ENCODE measurements at regions not wholly inside any gene's neighbourhood (a gene's known extent, or its start where the extent isn't known, plus 50 kb on each side); places are given as distances from the start of the nearest gene placed in this dataset.
"Not testable (repeated sequence)": the region's sequence is repeated elsewhere in the genome, so short reads cannot be mapped to it uniquely, and the experiment has no call there.

DNA sequence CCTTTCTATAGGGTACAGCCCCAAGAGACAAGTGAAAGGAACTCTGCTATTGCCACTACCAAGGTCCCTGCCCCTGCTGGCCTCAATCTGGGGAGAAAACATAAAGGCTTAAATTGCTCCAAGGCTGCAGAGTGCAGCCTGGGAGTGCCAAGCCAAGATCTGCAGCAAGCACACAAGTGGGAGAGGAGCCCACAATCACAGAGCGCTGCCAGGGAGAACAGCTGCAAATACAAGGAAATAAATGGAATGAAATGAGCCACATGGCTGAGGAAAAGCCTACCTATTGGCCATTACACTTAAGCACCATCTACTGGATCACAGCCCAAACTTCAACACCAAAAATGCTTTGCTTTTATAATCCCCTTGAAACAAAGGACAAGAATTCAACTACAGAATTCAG lies 582.4 kb downstream of the FAM133A start:
- 92% methylated on average over 1 of the region's 1 CpG for WGBS
- no peak for DNase-seq (ENCODE audit: low read depth in 6 of 9, low spot score in 9 of 9)
- no peaks in the 10 kb centered on the region for H3K27me3 ChIP-seq (ENCODE audit: control insufficient read depth in 2 of 2, insufficient read depth in 1 of 2, low read length in 1 of 2)
- H3K4me1 ChIP-seq (ENCODE audit: control insufficient read depth in 2 of 2, insufficient read depth in 2 of 2, low read length in 2 of 2) = no peaks in the 10 kb centered on the region
- H3K4me3 ChIP-seq (ENCODE audit: low read length in 2 of 2) = no peak overlapping the region
- H3K9me3 ChIP-seq (ENCODE audit: control insufficient read depth in 2 of 2, insufficient read depth in 1 of 2, low read length in 1 of 2) = peaks cover 0 to 5% of the 10 kb centered on the region in 2 donors
- no peaks in the 10 kb centered on the region for H3K36me3 ChIP-seq (ENCODE audit: control insufficient read depth in 2 of 2, insufficient read depth in 2 of 2, low read length in 1 of 2)
- H3K27ac ChIP-seq (ENCODE audit: low read depth in 1 of 2, low read length in 1 of 2) = no peak overlapping the region

DNA sequence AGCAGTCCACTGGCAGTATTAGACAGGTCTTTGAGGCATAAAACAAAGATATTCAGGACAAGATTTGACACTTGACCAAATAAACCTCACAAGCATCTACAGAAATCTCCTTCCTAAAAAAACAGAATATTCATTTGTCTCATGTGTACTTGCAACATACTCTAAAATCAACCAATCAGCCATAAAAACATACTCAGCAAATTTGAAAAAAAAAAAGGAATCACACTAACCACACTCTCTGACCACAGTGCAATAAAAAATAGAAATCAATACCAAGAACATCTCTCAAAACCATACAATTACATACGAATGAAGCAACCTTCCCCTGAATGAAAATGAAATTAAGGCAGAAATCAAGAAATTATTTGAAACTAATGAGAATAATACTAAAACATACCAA lies 591.3 kb downstream of the FAM133A start:
- Histone ChIP-seq H3K9me3 (ENCODE audit: control insufficient read depth in 2 of 2, insufficient read depth in 1 of 2, low read length in 1 of 2) (no peaks in the 10 kb centered on the region), H3K27ac (ENCODE audit: low read depth in 1 of 2, low read length in 1 of 2) (no peak overlapping the region), H3K4me3 (ENCODE audit: low read length in 2 of 2) (no peak overlapping the region), H3K27me3 (ENCODE audit: control insufficient read depth in 2 of 2, insufficient read depth in 1 of 2, low read length in 1 of 2) (no peaks in the 10 kb centered on the region), H3K4me1 (ENCODE audit: control insufficient read depth in 2 of 2, insufficient read depth in 2 of 2, low read length in 2 of 2) (no peaks in the 10 kb centered on the region), H3K36me3 (ENCODE audit: control insufficient read depth in 2 of 2, insufficient read depth in 2 of 2, low read length in 1 of 2) (no peaks in the 10 kb centered on the region)
- WGBS = 91% methylated on average over 1 of the region's 1 CpG
- DNase-seq (ENCODE audit: low read depth in 6 of 9, low spot score in 9 of 9) = no peak

DNA sequence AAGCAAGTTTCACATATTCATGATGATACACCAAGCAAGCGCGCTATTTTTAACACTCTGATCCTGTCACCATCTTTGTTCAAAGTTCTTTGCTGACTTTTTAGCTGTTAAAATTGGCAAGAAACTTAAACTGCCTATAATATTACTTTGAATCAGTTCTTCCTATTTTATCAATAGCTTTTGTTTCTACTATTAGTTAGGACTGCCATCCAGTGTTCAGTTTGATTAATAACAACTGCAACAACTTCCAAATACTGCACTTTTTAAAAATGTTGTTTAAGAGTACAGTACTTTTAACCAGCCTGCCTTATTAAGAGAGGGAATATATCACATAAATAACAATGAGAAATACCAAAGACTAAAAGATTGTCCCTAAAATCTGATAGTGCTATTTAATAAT lies 614.3 kb downstream of the FAM133A start:
- DNase-seq (ENCODE audit: low read depth in 6 of 9, low spot score in 9 of 9) = no peak
- Histone ChIP-seq H3K4me3 (ENCODE audit: low read length in 2 of 2) (no peak overlapping the region), H3K27me3 (ENCODE audit: control insufficient read depth in 2 of 2, insufficient read depth in 1 of 2, low read length in 1 of 2) (no peaks in the 10 kb centered on the region), H3K27ac (ENCODE audit: low read depth in 1 of 2, low read length in 1 of 2) (no peak overlapping the region), H3K4me1 (ENCODE audit: control insufficient read depth in 2 of 2, insufficient read depth in 2 of 2, low read length in 2 of 2) (no peaks in the 10 kb centered on the region), H3K36me3 (ENCODE audit: control insufficient read depth in 2 of 2, insufficient read depth in 2 of 2, low read length in 1 of 2) (no peaks in the 10 kb centered on the region), H3K9me3 (ENCODE audit: control insufficient read depth in 2 of 2, insufficient read depth in 1 of 2, low read length in 1 of 2) (peaks cover 0 to 3% of the 10 kb centered on the region in 2 donors)
- 67% methylated on average over 2 of the region's 2 CpGs for WGBS

DNA sequence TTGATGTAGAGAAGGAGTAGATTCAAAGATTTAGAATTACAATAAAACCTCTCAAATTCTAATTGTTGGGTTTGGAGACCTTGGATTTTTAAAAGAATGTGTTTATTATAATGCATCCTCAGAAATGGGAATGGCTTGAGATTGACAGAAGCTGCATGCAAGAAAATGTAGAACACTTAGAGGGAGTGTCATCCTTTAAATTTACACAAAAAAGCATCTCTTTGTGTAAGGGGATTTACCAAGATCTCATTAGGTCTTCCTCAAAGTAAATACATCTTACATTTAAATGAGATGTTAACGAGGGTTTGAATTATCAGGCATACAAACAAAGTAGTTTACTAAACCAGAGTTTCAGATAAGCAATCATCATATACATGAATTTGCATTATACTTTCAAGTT lies 615.0 kb downstream of the FAM133A start:
- Histone ChIP-seq H3K9me3 (ENCODE audit: control insufficient read depth in 2 of 2, insufficient read depth in 1 of 2, low read length in 1 of 2) (peaks cover 0 to 3% of the 10 kb centered on the region in 2 donors), H3K4me3 (ENCODE audit: low read length in 2 of 2) (no peak overlapping the region), H3K27me3 (ENCODE audit: control insufficient read depth in 2 of 2, insufficient read depth in 1 of 2, low read length in 1 of 2) (no peaks in the 10 kb centered on the region), H3K36me3 (ENCODE audit: control insufficient read depth in 2 of 2, insufficient read depth in 2 of 2, low read length in 1 of 2) (no peaks in the 10 kb centered on the region), H3K4me1 (ENCODE audit: control insufficient read depth in 2 of 2, insufficient read depth in 2 of 2, low read length in 2 of 2) (no peaks in the 10 kb centered on the region), H3K27ac (ENCODE audit: low read depth in 1 of 2, low read length in 1 of 2) (no peak overlapping the region)
- WGBS = 71% methylated on average over 1 of the region's 1 CpG
- DNase-seq (ENCODE audit: low read depth in 6 of 9, low spot score in 9 of 9) = no peak

DNA sequence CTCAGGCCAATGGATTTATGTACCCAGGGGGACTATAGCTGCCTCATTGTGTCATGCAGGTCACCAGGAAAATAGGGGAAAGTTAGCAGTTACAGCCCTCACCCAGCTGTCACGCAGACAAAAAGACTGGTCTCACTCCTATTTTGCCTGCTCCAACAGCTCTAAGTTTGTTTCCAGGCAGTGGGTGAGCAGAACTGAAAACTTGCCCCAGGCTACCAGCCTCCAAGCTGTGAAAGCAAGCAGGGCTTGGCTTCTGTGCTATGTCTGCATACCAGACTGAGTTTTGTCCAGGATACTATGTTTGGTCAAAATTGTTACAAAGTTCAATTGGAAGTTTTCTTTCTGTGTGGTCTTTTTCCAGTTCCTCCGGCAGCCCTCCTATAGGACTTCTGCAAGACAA lies 628.4 kb downstream of the FAM133A start:
- no peaks in the 10 kb centered on the region for H3K4me1 ChIP-seq (ENCODE audit: control insufficient read depth in 2 of 2, insufficient read depth in 2 of 2, low read length in 2 of 2)
- DNase-seq (ENCODE audit: low read depth in 6 of 9, low spot score in 9 of 9) = no peak
- no peak overlapping the region for H3K27ac ChIP-seq (ENCODE audit: low read depth in 1 of 2, low read length in 1 of 2)
- 97% methylated on average over 2 of the region's 2 CpGs for WGBS
- no peaks in the 10 kb centered on the region for H3K36me3 ChIP-seq (ENCODE audit: control insufficient read depth in 2 of 2, insufficient read depth in 2 of 2, low read length in 1 of 2)
- no peaks in the 10 kb centered on the region for H3K9me3 ChIP-seq (ENCODE audit: control insufficient read depth in 2 of 2, insufficient read depth in 1 of 2, low read length in 1 of 2)
- H3K27me3 ChIP-seq (ENCODE audit: control insufficient read depth in 2 of 2, insufficient read depth in 1 of 2, low read length in 1 of 2) = no peaks in the 10 kb centered on the region
- H3K4me3 ChIP-seq (ENCODE audit: low read length in 2 of 2) = no peak overlapping the region

DNA sequence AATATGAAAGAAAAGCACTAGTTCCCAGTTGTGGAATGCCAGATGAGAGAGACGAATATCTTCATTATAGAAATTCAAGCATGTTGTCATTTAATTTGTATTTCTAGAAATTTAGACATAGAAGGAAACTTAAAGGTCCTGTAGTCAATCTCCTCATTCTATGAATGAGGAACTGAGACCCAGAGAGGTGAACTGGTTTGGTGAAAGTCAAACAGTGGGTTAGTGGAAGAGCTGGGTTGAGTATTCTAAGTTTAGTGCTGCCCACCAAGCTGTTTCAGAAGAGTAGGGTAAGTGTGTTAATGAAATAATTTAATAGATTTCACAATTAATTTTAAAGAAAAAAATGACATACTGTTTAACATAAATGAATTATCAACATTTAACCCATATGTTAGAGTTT lies 655.2 kb downstream of the FAM133A start:
- Histone ChIP-seq H3K4me3 (ENCODE audit: low read length in 2 of 2) (no peak overlapping the region), H3K4me1 (ENCODE audit: control insufficient read depth in 2 of 2, insufficient read depth in 2 of 2, low read length in 2 of 2) (no peaks in the 10 kb centered on the region), H3K9me3 (ENCODE audit: control insufficient read depth in 2 of 2, insufficient read depth in 1 of 2, low read length in 1 of 2) (no peaks in the 10 kb centered on the region), H3K27me3 (ENCODE audit: control insufficient read depth in 2 of 2, insufficient read depth in 1 of 2, low read length in 1 of 2) (no peaks in the 10 kb centered on the region), H3K36me3 (ENCODE audit: control insufficient read depth in 2 of 2, insufficient read depth in 2 of 2, low read length in 1 of 2) (no peaks in the 10 kb centered on the region), H3K27ac (ENCODE audit: low read depth in 1 of 2, low read length in 1 of 2) (no peak overlapping the region)
- no peak for DNase-seq (ENCODE audit: low read depth in 6 of 9, low spot score in 9 of 9)
- WGBS = 89% methylated on average over 1 of the region's 1 CpG

DNA sequence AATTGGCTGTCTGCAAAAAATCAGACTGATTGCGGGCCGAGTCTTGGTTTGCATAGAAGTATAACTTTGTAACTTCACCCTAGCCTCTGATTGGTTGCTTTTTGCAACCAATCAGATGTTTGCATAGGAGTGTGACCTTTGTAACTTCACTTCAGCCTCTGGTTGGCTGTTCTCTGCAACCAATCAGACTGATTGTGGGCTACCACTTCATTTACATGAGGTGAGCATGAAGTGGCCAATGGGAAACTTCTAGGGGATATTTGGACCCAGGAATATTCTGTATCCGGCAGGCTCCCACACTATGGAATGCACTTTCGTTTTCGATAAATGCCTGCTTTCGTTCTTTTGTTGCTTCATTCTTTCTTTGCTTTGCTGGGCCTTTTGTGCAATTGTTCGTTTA lies 667.7 kb downstream of the FAM133A start:
- H3K36me3 ChIP-seq (ENCODE audit: control insufficient read depth in 2 of 2, insufficient read depth in 2 of 2, low read length in 1 of 2); H3K4me3 ChIP-seq (ENCODE audit: low read length in 2 of 2); H3K27ac ChIP-seq (ENCODE audit: low read depth in 1 of 2, low read length in 1 of 2); H3K9me3 ChIP-seq (ENCODE audit: control insufficient read depth in 2 of 2, insufficient read depth in 1 of 2, low read length in 1 of 2); H3K27me3 ChIP-seq (ENCODE audit: control insufficient read depth in 2 of 2, insufficient read depth in 1 of 2, low read length in 1 of 2); H3K4me1 ChIP-seq (ENCODE audit: control insufficient read depth in 2 of 2, insufficient read depth in 2 of 2, low read length in 2 of 2); DNase-seq (ENCODE audit: low read depth in 6 of 9, low spot score in 9 of 9): not testable (repeated sequence)
- WGBS = 96% methylated on average over 7 of the region's 7 CpGs

DNA sequence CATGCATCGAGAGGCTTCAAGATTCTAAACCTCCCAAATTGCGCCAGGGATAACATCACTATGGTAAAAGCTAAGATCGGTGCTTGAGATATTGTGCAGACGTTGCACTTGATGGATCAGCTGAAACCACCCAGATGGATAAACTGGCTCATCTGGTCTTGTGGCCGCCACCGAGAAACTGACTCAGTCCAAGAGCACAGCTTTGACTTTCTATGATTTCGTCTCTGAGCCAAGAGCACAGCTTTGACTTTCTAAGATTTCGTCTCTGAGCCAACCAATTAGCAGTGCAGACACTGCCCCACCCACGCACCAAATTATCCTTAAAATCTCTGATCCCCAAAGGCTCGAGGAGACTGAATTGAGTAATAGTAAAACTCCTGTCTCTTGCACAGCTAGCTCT lies 687.2 kb downstream of the FAM133A start:
- no peak for DNase-seq (ENCODE audit: low read depth in 6 of 9, low spot score in 9 of 9)
- WGBS = 90% methylated on average over 10 of the region's 10 CpGs
- Histone ChIP-seq H3K9me3 (ENCODE audit: control insufficient read depth in 2 of 2, insufficient read depth in 1 of 2, low read length in 1 of 2) (no peaks in the 10 kb centered on the region), H3K27ac (ENCODE audit: low read depth in 1 of 2, low read length in 1 of 2) (no peak overlapping the region), H3K27me3 (ENCODE audit: control insufficient read depth in 2 of 2, insufficient read depth in 1 of 2, low read length in 1 of 2) (no peaks in the 10 kb centered on the region), H3K4me3 (ENCODE audit: low read length in 2 of 2) (no peak overlapping the region), H3K4me1 (ENCODE audit: control insufficient read depth in 2 of 2, insufficient read depth in 2 of 2, low read length in 2 of 2) (no peaks in the 10 kb centered on the region), H3K36me3 (ENCODE audit: control insufficient read depth in 2 of 2, insufficient read depth in 2 of 2, low read length in 1 of 2) (no peaks in the 10 kb centered on the region)

DNA sequence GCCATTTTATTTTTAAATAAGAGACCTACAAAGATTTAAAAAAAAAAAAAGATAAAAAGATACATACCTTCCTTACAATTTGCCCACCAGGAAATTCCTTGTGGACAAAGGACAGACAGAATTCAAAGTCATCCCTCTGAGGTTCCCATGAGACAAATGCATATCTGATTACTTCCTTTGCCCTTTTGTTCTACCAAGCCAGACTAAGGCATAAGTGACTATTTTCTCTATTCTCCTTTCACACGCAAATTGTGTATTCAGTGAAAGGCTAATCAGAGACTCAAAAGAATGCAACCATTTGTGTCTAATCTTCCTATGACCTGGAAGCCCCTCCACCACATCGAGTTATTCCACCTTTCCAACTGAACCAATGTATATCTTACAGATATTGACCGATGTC lies 691.7 kb downstream of the FAM133A start:
- Histone ChIP-seq H3K27me3 (ENCODE audit: control insufficient read depth in 2 of 2, insufficient read depth in 1 of 2, low read length in 1 of 2) (no peaks in the 10 kb centered on the region), H3K36me3 (ENCODE audit: control insufficient read depth in 2 of 2, insufficient read depth in 2 of 2, low read length in 1 of 2) (no peaks in the 10 kb centered on the region), H3K9me3 (ENCODE audit: control insufficient read depth in 2 of 2, insufficient read depth in 1 of 2, low read length in 1 of 2) (peaks cover 0 to 7% of the 10 kb centered on the region in 2 donors), H3K27ac (ENCODE audit: low read depth in 1 of 2, low read length in 1 of 2) (no peak overlapping the region), H3K4me3 (ENCODE audit: low read length in 2 of 2) (no peak overlapping the region), H3K4me1 (ENCODE audit: control insufficient read depth in 2 of 2, insufficient read depth in 2 of 2, low read length in 2 of 2) (no peaks in the 10 kb centered on the region)
- 95% methylated on average over 3 of the region's 3 CpGs for WGBS
- DNase-seq (ENCODE audit: low read depth in 6 of 9, low spot score in 9 of 9) = no peak

DNA sequence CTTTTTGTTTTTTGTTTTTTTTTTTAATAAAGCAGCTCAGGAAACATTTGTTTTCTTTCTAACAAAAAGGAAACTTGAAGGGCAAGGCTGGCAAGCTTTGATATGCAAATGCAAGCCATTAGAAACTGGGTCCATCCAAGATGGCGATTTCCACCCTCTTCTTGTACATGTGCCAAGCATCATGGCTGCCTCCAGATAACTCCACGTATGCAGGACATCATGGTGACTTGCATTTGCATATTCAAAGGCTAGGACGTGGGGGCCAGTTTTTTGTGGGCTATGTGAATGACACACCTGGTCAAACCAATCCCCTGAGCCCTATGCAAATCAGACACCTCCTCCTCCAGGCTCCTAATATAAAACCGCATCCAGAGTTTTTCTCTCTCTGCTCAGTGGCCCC lies 692.6 kb downstream of the FAM133A start:
- no peak overlapping the region for H3K27ac ChIP-seq (ENCODE audit: low read depth in 1 of 2, low read length in 1 of 2)
- no peak overlapping the region for H3K4me3 ChIP-seq (ENCODE audit: low read length in 2 of 2)
- H3K4me1 ChIP-seq (ENCODE audit: control insufficient read depth in 2 of 2, insufficient read depth in 2 of 2, low read length in 2 of 2) = no peaks in the 10 kb centered on the region
- H3K27me3 ChIP-seq (ENCODE audit: control insufficient read depth in 2 of 2, insufficient read depth in 1 of 2, low read length in 1 of 2) = no peaks in the 10 kb centered on the region
- H3K36me3 ChIP-seq (ENCODE audit: control insufficient read depth in 2 of 2, insufficient read depth in 2 of 2, low read length in 1 of 2) = no peaks in the 10 kb centered on the region
- DNase-seq (ENCODE audit: low read depth in 6 of 9, low spot score in 9 of 9) = no peak
- WGBS = 87% methylated on average over 4 of the region's 4 CpGs
- H3K9me3 ChIP-seq (ENCODE audit: control insufficient read depth in 2 of 2, insufficient read depth in 1 of 2, low read length in 1 of 2) = peaks cover 0 to 7% of the 10 kb centered on the region in 2 donors
